ENCODE measurements at regions not wholly inside any gene's neighbourhood (a gene's known extent, or its start where the extent isn't known, plus 50 kb on each side); places are given as distances from the start of the nearest gene placed in this dataset.
"Not testable (repeated sequence)": the region's sequence is repeated elsewhere in the genome, so short reads cannot be mapped to it uniquely, and the experiment has no call there.

DNA sequence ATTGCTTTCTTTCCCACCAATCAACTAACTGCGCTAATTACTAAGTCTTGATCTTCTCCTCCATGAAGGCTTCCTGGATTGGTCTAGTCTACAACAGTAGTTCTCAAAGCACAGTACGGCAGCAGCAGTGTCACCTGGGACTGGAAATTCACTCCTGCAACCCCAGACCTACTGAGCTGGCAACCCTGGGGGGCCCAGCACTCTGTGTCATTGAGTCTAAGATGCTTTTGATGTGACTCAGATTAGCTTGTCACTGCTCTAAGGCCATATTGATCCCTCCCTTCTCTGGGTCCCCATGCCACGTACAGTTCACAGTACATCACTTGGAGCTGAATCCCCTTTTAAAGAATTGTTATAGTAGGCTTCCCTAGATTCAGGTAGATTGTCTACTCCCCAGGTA is 65.7 kb upstream of the KMT2C start (continued):
- TF ChIP-seq, protein P1, sequence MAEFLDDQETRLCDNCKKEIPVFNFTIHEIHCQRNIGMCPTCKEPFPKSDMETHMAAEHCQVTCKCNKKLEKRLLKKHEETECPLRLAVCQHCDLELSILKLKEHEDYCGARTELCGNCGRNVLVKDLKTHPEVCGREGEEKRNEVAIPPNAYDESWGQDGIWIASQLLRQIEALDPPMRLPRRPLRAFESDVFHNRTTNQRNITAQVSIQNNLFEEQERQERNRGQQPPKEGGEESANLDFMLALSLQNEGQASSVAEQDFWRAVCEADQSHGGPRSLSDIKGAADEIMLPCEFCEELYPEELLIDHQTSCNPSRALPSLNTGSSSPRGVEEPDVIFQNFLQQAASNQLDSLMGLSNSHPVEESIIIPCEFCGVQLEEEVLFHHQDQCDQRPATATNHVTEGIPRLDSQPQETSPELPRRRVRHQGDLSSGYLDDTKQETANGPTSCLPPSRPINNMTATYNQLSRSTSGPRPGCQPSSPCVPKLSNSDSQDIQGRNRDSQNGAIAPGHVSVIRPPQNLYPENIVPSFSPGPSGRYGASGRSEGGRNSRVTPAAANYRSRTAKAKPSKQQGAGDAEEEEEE (CRISPR knock-in tag; IDR thresholded peaks at IDR 0.05; ENCODE audit: borderline replicate concordance) = no peak
- TF ChIP-seq KLF6 (CRISPR knock-in tag; IDR thresholded peaks at IDR 0.05) (no peak), ETV5 (CRISPR knock-in tag; IDR thresholded peaks at IDR 0.05; ENCODE audit: borderline replicate concordance) (no peak), ZKSCAN8 (CRISPR knock-in tag; IDR thresholded peaks at IDR 0.05; ENCODE audit: borderline replicate concordance) (no peak), ZNF30 (CRISPR knock-in tag; IDR thresholded peaks at IDR 0.05) (no peak)

DNA sequence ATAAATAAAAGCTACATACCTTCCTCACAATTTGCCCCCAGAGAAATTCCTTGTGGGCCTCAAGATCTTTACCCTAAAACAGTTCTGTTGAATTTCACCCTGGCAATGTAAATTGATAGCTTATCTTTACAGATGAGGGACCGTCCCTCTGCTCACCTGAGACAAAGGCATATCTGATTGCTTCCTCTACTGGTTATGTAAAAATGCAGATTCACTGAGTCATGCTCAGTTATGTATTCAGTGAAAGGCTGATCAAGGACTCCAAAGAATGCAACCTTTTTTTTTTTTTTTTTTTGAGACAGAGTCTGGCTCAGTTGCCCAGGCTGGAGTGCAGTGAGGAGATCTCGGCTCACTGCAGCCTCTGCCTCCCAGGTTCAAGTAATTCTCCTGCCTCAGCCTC is 64.2 kb upstream of the KMT2C start:
- H3K4me3 ChIP-seq (replicated peaks in 1 of 3; ENCODE audit: insufficient read depth in 1 of 3, low read depth in 2 of 3, low read length in 3 of 3); POLR2A ChIA-PET; BruUV-seq (replicated peaks); H2AFZ ChIP-seq (ENCODE audit: low read length); intact Hi-C loops (cut with micrococcal nuclease; ENCODE audit: unreplicated experiment); H3K36me3 ChIP-seq (replicated peaks in 1 of 2; ENCODE audit: control insufficient read depth in 1 of 2, insufficient read depth in 2 of 2, low read length in 2 of 2); CTCF ChIA-PET (ENCODE audit: low intra/inter-chr PET ratio, low total read pairs); in situ Hi-C loops (cut with HindIII; ENCODE audit: extremely low pct_ligation_motif_present, low pct_unique_long_range_greater_than_20kb); H3K4me1 ChIP-seq (ENCODE audit: insufficient read depth, low read length); FAIRE-seq; H3K9ac ChIP-seq (ENCODE audit: insufficient read depth, low read depth, low read length); H3K9me3 ChIP-seq (ENCODE audit: low read length); H3K4me2 ChIP-seq (ENCODE audit: low read depth, low read length); H3K79me2 ChIP-seq (ENCODE audit: insufficient read depth, low read length); H4K20me1 ChIP-seq (ENCODE audit: insufficient read depth, low read length); H3K27me3 ChIP-seq (ENCODE audit: control insufficient read depth in 1 of 2, insufficient read depth in 2 of 2, low read length in 2 of 2); H3K27ac ChIP-seq (ENCODE audit: extremely low read length, insufficient read depth, low read length); TF ChIP-seq SOX13 (IDR thresholded peaks at IDR 0.05): not testable (repeated sequence)
- 3% methylated on average over 2 of the region's 2 CpGs for WGBS (ENCODE audit: low lambda C conversion rate)
- ATAC-seq (peak; percentile 68; the same call in 2 of the 3 replicates), DNase-seq (ENCODE audit: low spot score) (peak; percentile 69)
- TF ChIP-seq FOSL2 (CRISPR knock-in tag; IDR thresholded peaks at IDR 0.05) = peak; percentile 66
- 0 out of 2 replicates have a peak, but pooled peaks have one; percentile 25 for TF ChIP-seq SOX5 (CRISPR knock-in tag; IDR thresholded peaks at IDR 0.05; ENCODE audit: borderline replicate concordance)
- TF ChIP-seq NFKBIZ (CRISPR knock-in tag; IDR thresholded peaks at IDR 0.05) = peak; percentile 49; the same call in 1 of the 2 replicates
- TF ChIP-seq, protein P2, sequence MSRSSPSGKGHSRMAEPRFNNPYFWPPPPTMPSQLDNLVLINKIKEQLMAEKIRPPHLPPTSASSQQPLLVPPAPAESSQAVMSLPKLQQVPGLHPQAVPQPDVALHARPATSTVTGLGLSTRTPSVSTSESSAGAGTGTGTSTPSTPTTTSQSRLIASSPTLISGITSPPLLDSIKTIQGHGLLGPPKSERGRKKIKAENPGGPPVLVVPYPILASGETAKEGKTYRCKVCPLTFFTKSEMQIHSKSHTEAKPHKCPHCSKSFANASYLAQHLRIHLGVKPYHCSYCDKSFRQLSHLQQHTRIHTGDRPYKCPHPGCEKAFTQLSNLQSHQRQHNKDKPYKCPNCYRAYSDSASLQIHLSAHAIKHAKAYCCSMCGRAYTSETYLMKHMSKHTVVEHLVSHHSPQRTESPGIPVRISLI (CRISPR knock-in tag; IDR thresholded peaks at IDR 0.05; ENCODE audit: borderline replicate concordance) = 0 out of 2 replicates have a peak, but pooled peaks have one; percentile 47
- peak; percentile 65; the same call in 1 of the 2 replicates for TF ChIP-seq NFE2L2 (IDR thresholded peaks at IDR 0.05; ENCODE audit: low read length)
- TF ChIP-seq ZNF121 (CRISPR knock-in tag; IDR thresholded peaks at IDR 0.05) = peak; percentile 89
- TF ChIP-seq SOX13 (CRISPR knock-in tag; conservative IDR thresholded peaks at IDR 0.05 in 1 of 2, IDR thresholded peaks at IDR 0.05 in 1 of 2) = 0 out of 4 replicates have a peak, but pooled peaks of 1 of the 2 experiments have one; percentile 17
